ENCODE measurements at regions not wholly inside any gene's neighbourhood (a gene's known extent, or its start where the extent isn't known, plus 50 kb on each side); places are given as distances from the start of the nearest gene placed in this dataset.

DNA sequence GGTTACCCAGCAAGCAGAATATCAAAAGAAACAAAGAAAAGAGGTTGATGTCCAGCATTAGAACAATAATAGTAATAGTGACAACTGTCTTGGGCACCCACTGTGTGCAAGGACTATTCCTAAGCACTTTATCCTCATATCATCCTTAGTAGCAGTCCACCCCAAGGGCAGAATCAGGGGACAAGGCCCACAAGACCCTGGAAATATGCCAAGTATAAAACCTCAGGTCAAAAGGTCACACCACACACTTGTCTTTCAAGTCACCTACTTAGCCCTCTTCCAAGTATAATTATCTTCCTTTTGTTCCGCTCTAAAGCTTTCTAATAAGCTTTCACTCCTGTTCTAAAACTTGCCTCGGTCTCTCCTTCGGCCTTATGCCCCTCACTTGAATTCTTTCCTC, 124.0 kb upstream of the STT3B start:
- POLR2A ChIA-PET = no interaction called here
- Histone ChIP-seq H3K4me3 (no peak overlapping the region), H3K4me1 (no peaks in the 10 kb centered on the region), H3K9me3 (no peaks in the 10 kb centered on the region), H3K4me2 (no peak overlapping the region), H3K27ac (no peak overlapping the region)
- TF ChIP-seq HOXB5 (CRISPR knock-in tag; IDR thresholded peaks at IDR 0.05) (no peak), TFCP2L1 (CRISPR knock-in tag; IDR thresholded peaks at IDR 0.05) (no peak), TP53 (CRISPR knock-in tag; IDR thresholded peaks at IDR 0.05) (no peak), NPAS2 (CRISPR knock-in tag; IDR thresholded peaks at IDR 0.05; ENCODE audit: borderline replicate concordance) (no peak), RCOR1 (IDR thresholded peaks at IDR 0.05; ENCODE audit: low read depth, low read length) (no peak), KDM5A (IDR thresholded peaks at IDR 0.05) (no peak), HOXA7 (CRISPR knock-in tag; IDR thresholded peaks at IDR 0.05) (no peak), HEYL (CRISPR knock-in tag; IDR thresholded peaks at IDR 0.05) (no peak), CBX2 (IDR thresholded peaks at IDR 0.05; ENCODE audit: borderline replicate concordance, low read depth) (no peak), KDM1A (IDR thresholded peaks at IDR 0.05; ENCODE audit: low read depth) (no peak), RFX5 (IDR thresholded peaks at IDR 0.05) (no peak), BHLHE40 (IDR thresholded peaks at IDR 0.05; ENCODE audit: low read depth, low read length) (no peak), POLR2A (IDR thresholded peaks at IDR 0.05; ENCODE audit: low read length) (no peak)
- TF ChIP-seq, protein P1, sequence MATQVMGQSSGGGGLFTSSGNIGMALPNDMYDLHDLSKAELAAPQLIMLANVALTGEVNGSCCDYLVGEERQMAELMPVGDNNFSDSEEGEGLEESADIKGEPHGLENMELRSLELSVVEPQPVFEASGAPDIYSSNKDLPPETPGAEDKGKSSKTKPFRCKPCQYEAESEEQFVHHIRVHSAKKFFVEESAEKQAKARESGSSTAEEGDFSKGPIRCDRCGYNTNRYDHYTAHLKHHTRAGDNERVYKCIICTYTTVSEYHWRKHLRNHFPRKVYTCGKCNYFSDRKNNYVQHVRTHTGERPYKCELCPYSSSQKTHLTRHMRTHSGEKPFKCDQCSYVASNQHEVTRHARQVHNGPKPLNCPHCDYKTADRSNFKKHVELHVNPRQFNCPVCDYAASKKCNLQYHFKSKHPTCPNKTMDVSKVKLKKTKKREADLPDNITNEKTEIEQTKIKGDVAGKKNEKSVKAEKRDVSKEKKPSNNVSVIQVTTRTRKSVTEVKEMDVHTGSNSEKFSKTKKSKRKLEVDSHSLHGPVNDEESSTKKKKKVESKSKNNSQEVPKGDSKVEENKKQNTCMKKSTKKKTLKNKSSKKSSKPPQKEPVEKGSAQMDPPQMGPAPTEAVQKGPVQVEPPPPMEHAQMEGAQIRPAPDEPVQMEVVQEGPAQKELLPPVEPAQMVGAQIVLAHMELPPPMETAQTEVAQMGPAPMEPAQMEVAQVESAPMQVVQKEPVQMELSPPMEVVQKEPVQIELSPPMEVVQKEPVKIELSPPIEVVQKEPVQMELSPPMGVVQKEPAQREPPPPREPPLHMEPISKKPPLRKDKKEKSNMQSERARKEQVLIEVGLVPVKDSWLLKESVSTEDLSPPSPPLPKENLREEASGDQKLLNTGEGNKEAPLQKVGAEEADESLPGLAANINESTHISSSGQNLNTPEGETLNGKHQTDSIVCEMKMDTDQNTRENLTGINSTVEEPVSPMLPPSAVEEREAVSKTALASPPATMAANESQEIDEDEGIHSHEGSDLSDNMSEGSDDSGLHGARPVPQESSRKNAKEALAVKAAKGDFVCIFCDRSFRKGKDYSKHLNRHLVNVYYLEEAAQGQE (IDR thresholded peaks at IDR 0.05) = no peak
- TF ChIP-seq, protein P2, sequence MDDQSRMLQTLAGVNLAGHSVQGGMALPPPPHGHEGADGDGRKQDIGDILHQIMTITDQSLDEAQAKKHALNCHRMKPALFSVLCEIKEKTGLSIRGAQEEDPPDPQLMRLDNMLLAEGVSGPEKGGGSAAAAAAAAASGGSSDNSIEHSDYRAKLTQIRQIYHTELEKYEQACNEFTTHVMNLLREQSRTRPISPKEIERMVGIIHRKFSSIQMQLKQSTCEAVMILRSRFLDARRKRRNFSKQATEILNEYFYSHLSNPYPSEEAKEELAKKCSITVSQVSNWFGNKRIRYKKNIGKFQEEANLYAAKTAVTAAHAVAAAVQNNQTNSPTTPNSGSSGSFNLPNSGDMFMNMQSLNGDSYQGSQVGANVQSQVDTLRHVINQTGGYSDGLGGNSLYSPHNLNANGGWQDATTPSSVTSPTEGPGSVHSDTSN (IDR thresholded peaks at IDR 0.05) = no peak
- TF ChIP-seq, protein P3, sequence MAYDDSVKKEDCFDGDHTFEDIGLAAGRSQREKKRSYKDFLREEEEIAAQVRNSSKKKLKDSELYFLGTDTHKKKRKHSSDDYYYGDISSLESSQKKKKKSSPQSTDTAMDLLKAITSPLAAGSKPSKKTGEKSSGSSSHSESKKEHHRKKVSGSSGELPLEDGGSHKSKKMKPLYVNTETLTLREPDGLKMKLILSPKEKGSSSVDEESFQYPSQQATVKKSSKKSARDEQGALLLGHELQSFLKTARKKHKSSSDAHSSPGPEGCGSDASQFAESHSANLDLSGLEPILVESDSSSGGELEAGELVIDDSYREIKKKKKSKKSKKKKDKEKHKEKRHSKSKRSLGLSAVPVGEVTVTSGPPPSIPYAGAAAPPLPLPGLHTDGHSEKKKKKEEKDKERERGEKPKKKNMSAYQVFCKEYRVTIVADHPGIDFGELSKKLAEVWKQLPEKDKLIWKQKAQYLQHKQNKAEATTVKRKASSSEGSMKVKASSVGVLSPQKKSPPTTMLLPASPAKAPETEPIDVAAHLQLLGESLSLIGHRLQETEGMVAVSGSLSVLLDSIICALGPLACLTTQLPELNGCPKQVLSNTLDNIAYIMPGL (CRISPR knock-in tag; IDR thresholded peaks at IDR 0.05; ENCODE audit: borderline replicate concordance) = no peak
- TF ChIP-seq, protein P4, sequence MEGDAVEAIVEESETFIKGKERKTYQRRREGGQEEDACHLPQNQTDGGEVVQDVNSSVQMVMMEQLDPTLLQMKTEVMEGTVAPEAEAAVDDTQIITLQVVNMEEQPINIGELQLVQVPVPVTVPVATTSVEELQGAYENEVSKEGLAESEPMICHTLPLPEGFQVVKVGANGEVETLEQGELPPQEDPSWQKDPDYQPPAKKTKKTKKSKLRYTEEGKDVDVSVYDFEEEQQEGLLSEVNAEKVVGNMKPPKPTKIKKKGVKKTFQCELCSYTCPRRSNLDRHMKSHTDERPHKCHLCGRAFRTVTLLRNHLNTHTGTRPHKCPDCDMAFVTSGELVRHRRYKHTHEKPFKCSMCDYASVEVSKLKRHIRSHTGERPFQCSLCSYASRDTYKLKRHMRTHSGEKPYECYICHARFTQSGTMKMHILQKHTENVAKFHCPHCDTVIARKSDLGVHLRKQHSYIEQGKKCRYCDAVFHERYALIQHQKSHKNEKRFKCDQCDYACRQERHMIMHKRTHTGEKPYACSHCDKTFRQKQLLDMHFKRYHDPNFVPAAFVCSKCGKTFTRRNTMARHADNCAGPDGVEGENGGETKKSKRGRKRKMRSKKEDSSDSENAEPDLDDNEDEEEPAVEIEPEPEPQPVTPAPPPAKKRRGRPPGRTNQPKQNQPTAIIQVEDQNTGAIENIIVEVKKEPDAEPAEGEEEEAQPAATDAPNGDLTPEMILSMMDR (IDR thresholded peaks at IDR 0.05) = no peak
- TF ChIP-seq, protein P5, sequence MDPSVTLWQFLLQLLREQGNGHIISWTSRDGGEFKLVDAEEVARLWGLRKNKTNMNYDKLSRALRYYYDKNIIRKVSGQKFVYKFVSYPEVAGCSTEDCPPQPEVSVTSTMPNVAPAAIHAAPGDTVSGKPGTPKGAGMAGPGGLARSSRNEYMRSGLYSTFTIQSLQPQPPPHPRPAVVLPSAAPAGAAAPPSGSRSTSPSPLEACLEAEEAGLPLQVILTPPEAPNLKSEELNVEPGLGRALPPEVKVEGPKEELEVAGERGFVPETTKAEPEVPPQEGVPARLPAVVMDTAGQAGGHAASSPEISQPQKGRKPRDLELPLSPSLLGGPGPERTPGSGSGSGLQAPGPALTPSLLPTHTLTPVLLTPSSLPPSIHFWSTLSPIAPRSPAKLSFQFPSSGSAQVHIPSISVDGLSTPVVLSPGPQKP (IDR thresholded peaks at IDR 0.05; ENCODE audit: low read depth, low read length) = no peak
- TF ChIP-seq, protein P6, sequence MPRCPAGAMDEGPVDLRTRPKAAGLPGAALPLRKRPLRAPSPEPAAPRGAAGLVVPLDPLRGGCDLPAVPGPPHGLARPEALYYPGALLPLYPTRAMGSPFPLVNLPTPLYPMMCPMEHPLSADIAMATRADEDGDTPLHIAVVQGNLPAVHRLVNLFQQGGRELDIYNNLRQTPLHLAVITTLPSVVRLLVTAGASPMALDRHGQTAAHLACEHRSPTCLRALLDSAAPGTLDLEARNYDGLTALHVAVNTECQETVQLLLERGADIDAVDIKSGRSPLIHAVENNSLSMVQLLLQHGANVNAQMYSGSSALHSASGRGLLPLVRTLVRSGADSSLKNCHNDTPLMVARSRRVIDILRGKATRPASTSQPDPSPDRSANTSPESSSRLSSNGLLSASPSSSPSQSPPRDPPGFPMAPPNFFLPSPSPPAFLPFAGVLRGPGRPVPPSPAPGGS (IDR thresholded peaks at IDR 0.05) = no peak
- CTCF ChIA-PET = no interaction called here
- DNase-seq (ENCODE audit: low read depth in 1 of 2, low spot score in 1 of 2) = no peak
- no peak for FAIRE-seq
- 53% methylated on average over 3 of the region's 3 CpGs for WGBS (ENCODE audit: missing lambda C conversion rate)
- no peak for ATAC-seq

All from A549 (cell line).